Epithelial cell of esophagus (primary cell): ENCODE measurements at regions not wholly inside any gene's neighbourhood (a gene's known extent, or its start where the extent isn't known, plus 50 kb on each side); places are given as distances from the start of the nearest gene placed in this dataset.

ENCODE experiments used
- DNase-seq: peaks from one replicate; pipeline ENCODE4 v3.0.0; 2010; ENCODE audit warnings: low read depth
- H3K4me3 ChIP-seq: 2 replicates; pipeline ENCODE4 v1.5.1; 2011; ENCODE audit warnings: mild to moderate bottlenecking, low read length, control low read depth
- CTCF ChIP-seq: IDR thresholded peaks from 2 replicates; pipeline ENCODE4 v1.5.1; 2011; ENCODE audit warnings: low read depth, mild to moderate bottlenecking, low read length, control low read depth, inconsistent platforms; ENCODE audit not compliant: insufficient read depth; ENCODE audit errors: missing control alignments

- H3K4me3 ChIP-seq, result no peak overlapping the region
- TF ChIP-seq CTCF, result no peak
- DNase-seq, result no peak
Measured at GRCh38 chr1:87885278-87886025, 556.8 kb downstream of the LMO4 start.

GRCh38 chr1:87887100-87887499 is 558.4 kb downstream of the LMO4 start:
- H3K4me3 ChIP-seq, result no peak overlapping the region
- no peak for DNase-seq
- TF ChIP-seq CTCF, result no peak

- no peak for TF ChIP-seq CTCF
- DNase-seq, result no peak
- no peak overlapping the region for H3K4me3 ChIP-seq
Measured at GRCh38 chr1:87888446-87888845, 559.8 kb downstream of the LMO4 start.

GRCh38 chr1:87894062-87894461 is 565.4 kb downstream of the LMO4 start:
- H3K4me3 ChIP-seq, result no peak overlapping the region
- no peak for TF ChIP-seq CTCF
- no peak for DNase-seq

GRCh38 chr1:87897481-87897880 is 568.8 kb downstream of the LMO4 start:
- no peak overlapping the region for H3K4me3 ChIP-seq
- DNase-seq, result no peak
- no peak for TF ChIP-seq CTCF

GRCh38 chr1:87898431-87898830 is 569.8 kb downstream of the LMO4 start:
- TF ChIP-seq CTCF, result no peak

GRCh38 chr1:87899017-87899416 is 570.3 kb downstream of the LMO4 start:
- TF ChIP-seq CTCF, result no peak

More at GRCh38 chr1:87898431-87898830, 569.8 kb downstream of the LMO4 start:
- H3K4me3 ChIP-seq, result no peak overlapping the region
- DNase-seq, result no peak

More at GRCh38 chr1:87899017-87899416, 570.3 kb downstream of the LMO4 start:
- DNase-seq, result no peak
- H3K4me3 ChIP-seq, result no peak overlapping the region
